SU-DHL-6 (cell line): ENCODE measurements at regions not wholly inside any gene's neighbourhood (a gene's known extent, or its start where the extent isn't known, plus 50 kb on each side); places are given as distances from the start of the nearest gene placed in this dataset.

ENCODE experiments used
- H2AFZ ChIP-seq: fragments of 200-600 bp; sonication (generic); 2 replicates; pipeline ENCODE4 v1.6.1; 2014; ENCODE audit warnings: low read depth, mild to moderate bottlenecking, moderate library complexity, mixed read lengths, antibody characterized with exemption, low read length; ENCODE audit not compliant: severe bottlenecking
- H3F3A ChIP-seq: fragments of 200-600 bp; shearing (Covaris generic); 2 replicates; pipeline ENCODE4 v1.6.0; 2016; ENCODE audit warnings: antibody characterized with exemption, mild to moderate bottlenecking; ENCODE audit not compliant: insufficient read depth
- H3K27ac ChIP-seq: fragments of 200-600 bp; sonication (generic); 2 replicates; pipeline ENCODE4 v1.5.1; 2016; ENCODE audit warnings: low read depth, mild to moderate bottlenecking, low read length, moderate library complexity, mixed read lengths
- H3K27me3 ChIP-seq: fragments of 200-600 bp; sonication (generic), shearing (Covaris generic); 2 replicates; pipeline ENCODE4 v1.6.0; 2014; ENCODE audit warnings: mild to moderate bottlenecking, low read length
- H3K36me3 ChIP-seq: fragments of 200-600 bp; sonication (generic); 2 replicates; pipeline ENCODE4 v1.6.1; 2014; ENCODE audit warnings: mild to moderate bottlenecking, low read length, mixed read lengths
- H3K4me2 ChIP-seq: fragments of 300-600, 200-600 bp; shearing (Covaris generic), sonication (generic); 2 replicates; pipeline ENCODE4 v1.6.0; 2014; ENCODE audit warnings: low read length, low read depth, mild to moderate bottlenecking; ENCODE audit not compliant: poor library complexity, severe bottlenecking
- H3K4me3 ChIP-seq: fragments of 200-600 bp; sonication (generic); 2 replicates; pipeline ENCODE4 v1.5.1; 2014; ENCODE audit warnings: antibody characterized with exemption, low read length, mild to moderate bottlenecking, mixed read lengths; ENCODE audit not compliant: insufficient read depth, poor library complexity, severe bottlenecking
- H3K79me2 ChIP-seq: fragments of 200-600 bp; sonication (generic); 2 replicates; pipeline ENCODE4 v1.6.1; 2014; ENCODE audit warnings: mild to moderate bottlenecking, low read length, moderate library complexity; ENCODE audit not compliant: insufficient read depth
- H3K9ac ChIP-seq: fragments of 200-600 bp; sonication (generic); 2 replicates; pipeline ENCODE4 v1.7.0; 2014; ENCODE audit warnings: mild to moderate bottlenecking, low read length
- H3K9me2 ChIP-seq: fragments of 200-600 bp; sonication (generic); replicated peaks from 2 replicates; pipeline ENCODE4 v1.6.1; 2014; ENCODE audit warnings: low read length; ENCODE audit not compliant: insufficient read depth
- H3K9me3 ChIP-seq: fragments of 200-600 bp; sonication (generic); 2 replicates; pipeline ENCODE4 v1.6.1; 2014; ENCODE audit warnings: low read length, mixed read lengths; ENCODE audit not compliant: insufficient read depth
- H4K20me1 ChIP-seq: fragments of 200-600 bp; sonication (generic); 2 replicates; pipeline ENCODE4 v1.6.1; 2014; ENCODE audit warnings: low read depth, mild to moderate bottlenecking, antibody characterized with exemption, low read length, moderate library complexity, mixed read lengths
- EZH2phosphoT487 ChIP-seq: fragments of 200-600 bp; sonication (generic), shearing (Covaris generic); conservative IDR thresholded peaks from 2 replicates; pipeline ENCODE4 v1.6.1; 2018; ENCODE audit warnings: mild to moderate bottlenecking, antibody characterized with exemption, low read length, moderate library complexity, mixed read lengths
- TF ChIP-seq, protein P1 (sequence below): fragments of 200-600 bp; sonication (generic); IDR thresholded peaks from one replicate; pipeline ENCODE4 v1.5.1; 2017; ENCODE audit warnings: antibody characterized with exemption, mild to moderate bottlenecking, low read length, moderate library complexity; ENCODE audit not compliant: insufficient read depth, poor library complexity, severe bottlenecking

DNA sequence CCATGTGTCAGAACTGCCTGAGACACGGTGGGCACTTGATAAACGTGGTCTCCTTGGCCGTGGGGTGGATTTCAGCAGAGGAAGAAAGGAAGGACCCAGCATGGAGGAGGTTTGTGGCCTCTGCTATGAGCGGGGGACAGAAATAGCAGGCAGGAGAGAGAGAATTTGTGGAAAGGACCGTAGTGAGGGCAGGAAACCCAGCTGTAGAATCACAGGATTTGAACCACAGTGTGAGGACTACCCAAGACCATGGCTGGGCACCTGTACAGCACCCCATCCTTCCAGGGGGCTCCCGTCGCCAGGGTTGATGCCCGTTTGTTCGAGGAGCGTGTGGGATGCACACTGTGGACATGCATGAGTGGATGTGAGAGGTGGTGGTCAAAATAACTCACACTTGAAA lies 183.4 kb downstream of the PTPN20 start:
- H3K9me2 ChIP-seq = no peaks in the 10 kb centered on the region
- H3K4me2 ChIP-seq = no peak overlapping the region
- no peaks in the 10 kb centered on the region for H3F3A ChIP-seq
- H3K79me2 ChIP-seq = no peaks in the 10 kb centered on the region
- no peak overlapping the region for H3K27ac ChIP-seq
- TF ChIP-seq, protein P1, sequence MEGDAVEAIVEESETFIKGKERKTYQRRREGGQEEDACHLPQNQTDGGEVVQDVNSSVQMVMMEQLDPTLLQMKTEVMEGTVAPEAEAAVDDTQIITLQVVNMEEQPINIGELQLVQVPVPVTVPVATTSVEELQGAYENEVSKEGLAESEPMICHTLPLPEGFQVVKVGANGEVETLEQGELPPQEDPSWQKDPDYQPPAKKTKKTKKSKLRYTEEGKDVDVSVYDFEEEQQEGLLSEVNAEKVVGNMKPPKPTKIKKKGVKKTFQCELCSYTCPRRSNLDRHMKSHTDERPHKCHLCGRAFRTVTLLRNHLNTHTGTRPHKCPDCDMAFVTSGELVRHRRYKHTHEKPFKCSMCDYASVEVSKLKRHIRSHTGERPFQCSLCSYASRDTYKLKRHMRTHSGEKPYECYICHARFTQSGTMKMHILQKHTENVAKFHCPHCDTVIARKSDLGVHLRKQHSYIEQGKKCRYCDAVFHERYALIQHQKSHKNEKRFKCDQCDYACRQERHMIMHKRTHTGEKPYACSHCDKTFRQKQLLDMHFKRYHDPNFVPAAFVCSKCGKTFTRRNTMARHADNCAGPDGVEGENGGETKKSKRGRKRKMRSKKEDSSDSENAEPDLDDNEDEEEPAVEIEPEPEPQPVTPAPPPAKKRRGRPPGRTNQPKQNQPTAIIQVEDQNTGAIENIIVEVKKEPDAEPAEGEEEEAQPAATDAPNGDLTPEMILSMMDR = no peak
- no peak for TF ChIP-seq EZH2phosphoT487
- no peak overlapping the region for H3K9ac ChIP-seq
- H4K20me1 ChIP-seq = no peaks in the 10 kb centered on the region
- H2AFZ ChIP-seq = no peak overlapping the region
- H3K9me3 ChIP-seq = no peaks in the 10 kb centered on the region
- no peaks in the 10 kb centered on the region for H3K27me3 ChIP-seq
- no peak overlapping the region for H3K4me3 ChIP-seq
- H3K36me3 ChIP-seq = no peaks in the 10 kb centered on the region

DNA sequence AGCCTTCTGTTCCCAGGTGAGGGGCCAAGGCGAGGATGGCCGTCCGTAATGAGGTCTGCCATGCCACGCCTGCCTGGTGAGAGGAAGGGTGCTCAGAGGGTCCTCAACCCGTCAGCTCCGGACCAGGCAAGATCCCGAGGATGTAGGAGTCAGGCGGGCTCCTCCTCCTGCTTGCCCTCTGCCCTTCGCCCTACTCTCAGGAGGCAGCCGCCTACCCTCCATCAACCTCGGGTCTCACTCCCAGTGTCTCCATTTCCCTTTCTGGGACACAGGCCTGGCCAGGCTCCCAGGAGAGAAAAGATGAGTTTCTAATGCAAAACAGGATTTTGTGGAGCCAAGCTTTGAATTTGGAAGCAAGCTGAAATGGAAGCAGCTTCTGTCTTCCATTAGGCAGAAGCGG lies 184.0 kb downstream of the PTPN20 start:
- H2AFZ ChIP-seq = no peak overlapping the region
- H3K27me3 ChIP-seq = no peaks in the 10 kb centered on the region
- no peak overlapping the region for H3K4me3 ChIP-seq
- no peaks in the 10 kb centered on the region for H3K9me2 ChIP-seq
- H3K4me2 ChIP-seq = no peak overlapping the region
- H3F3A ChIP-seq = no peaks in the 10 kb centered on the region
- no peak overlapping the region for H3K27ac ChIP-seq
- no peak overlapping the region for H3K9ac ChIP-seq
- TF ChIP-seq, protein P1 = no peak
- TF ChIP-seq EZH2phosphoT487 = no peak
- H4K20me1 ChIP-seq = no peaks in the 10 kb centered on the region
- H3K9me3 ChIP-seq = no peaks in the 10 kb centered on the region
- no peaks in the 10 kb centered on the region for H3K36me3 ChIP-seq
- no peaks in the 10 kb centered on the region for H3K79me2 ChIP-seq

DNA sequence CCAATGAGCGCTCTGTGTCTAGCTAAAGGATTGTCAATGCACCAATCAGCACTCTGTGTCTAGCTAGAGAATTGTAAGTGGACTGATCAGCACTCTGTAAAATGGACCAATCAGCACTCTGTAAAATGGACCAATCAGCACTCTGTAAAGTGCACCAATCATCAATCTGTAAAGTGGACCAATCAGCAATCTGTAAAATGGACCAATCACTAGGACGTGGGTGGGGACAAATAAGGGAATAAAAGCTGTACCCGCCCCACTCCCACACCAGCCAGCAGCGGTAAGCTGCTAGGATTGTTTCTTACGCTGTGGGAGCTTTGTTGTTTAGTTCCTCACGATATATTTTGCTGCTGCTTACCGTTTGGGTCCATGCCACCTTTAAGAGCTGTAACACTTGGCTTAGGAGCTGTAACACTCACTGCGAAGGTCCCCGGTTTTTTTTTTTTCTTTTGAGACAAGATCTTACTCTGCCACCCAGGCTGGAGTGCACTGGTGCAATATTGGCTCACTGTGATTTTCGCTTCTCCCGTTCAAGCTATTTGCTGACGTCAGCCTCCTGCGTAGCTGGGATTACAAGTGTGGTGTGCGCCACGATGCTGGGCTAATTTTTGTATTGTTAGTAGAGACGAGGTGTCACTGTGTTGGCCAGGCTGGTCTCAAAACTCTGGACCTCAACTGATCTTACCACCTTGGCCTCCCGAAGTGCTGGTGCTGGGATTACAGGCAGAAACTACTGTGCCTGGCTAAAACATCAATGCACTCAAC lies 184.8 kb downstream of the PTPN20 start:
- no peaks in the 10 kb centered on the region for H3K9me3 ChIP-seq
- no peaks in the 10 kb centered on the region for H3F3A ChIP-seq
- H3K36me3 ChIP-seq = no peaks in the 10 kb centered on the region
- no peak overlapping the region for H3K4me3 ChIP-seq
- H2AFZ ChIP-seq = no peak overlapping the region
- TF ChIP-seq, protein P1 = no peak
- no peaks in the 10 kb centered on the region for H3K79me2 ChIP-seq
- no peak overlapping the region for H3K9ac ChIP-seq
- no peaks in the 10 kb centered on the region for H3K9me2 ChIP-seq
- no peak overlapping the region for H3K4me2 ChIP-seq
- H3K27ac ChIP-seq = no peak overlapping the region
- H3K27me3 ChIP-seq = no peaks in the 10 kb centered on the region
- no peaks in the 10 kb centered on the region for H4K20me1 ChIP-seq
